Epithelial cell of prostate (primary cell): ENCODE measurements at regions not wholly inside any gene's neighbourhood (a gene's known extent, or its start where the extent isn't known, plus 50 kb on each side); places are given as distances from the start of the nearest gene placed in this dataset.
"Not testable (repeated sequence)": the region's sequence is repeated elsewhere in the genome, so short reads cannot be mapped to it uniquely, and the experiment has no call there.

Experiments
- DNase-seq: peaks from one replicate; pipeline ENCODE4 v3.0.0-alpha.2; 2011; ENCODE audit warnings: low read depth, low spot score
- H3K27ac ChIP-seq: fragments of 450-650 bp; 2 replicates; pipeline ENCODE4 v1.5.1; 2017; ENCODE audit warnings: mild to moderate bottlenecking

DNA sequence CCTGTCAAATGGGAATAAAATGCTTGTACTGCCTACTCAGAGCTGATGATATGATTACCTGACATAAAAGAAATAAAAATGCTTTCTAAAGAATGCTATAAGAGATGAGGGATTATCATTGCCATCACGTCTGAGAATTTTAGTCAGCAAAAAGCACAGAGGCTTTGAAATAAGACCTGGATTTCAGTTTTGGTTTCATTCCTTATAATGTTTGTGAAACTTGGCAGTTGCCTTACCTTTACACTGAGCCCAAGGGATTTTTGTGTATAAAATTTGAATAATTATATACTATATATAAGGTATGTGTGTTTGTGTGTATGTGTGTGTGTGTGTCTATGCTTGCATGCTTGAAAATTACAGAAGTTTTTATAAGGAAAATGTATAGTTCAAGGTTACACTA lies 634.8 kb upstream of the BCHE start:
- no peak for DNase-seq

GRCh38 chr3:166471074-166471767 lies 634.0 kb upstream of the BCHE start:
- DNase-seq, result no peak
- H3K27ac ChIP-seq, result no peak overlapping the region

More for the DNA sequence above, 634.8 kb upstream of the BCHE start:
- no peak overlapping the region for H3K27ac ChIP-seq

DNA sequence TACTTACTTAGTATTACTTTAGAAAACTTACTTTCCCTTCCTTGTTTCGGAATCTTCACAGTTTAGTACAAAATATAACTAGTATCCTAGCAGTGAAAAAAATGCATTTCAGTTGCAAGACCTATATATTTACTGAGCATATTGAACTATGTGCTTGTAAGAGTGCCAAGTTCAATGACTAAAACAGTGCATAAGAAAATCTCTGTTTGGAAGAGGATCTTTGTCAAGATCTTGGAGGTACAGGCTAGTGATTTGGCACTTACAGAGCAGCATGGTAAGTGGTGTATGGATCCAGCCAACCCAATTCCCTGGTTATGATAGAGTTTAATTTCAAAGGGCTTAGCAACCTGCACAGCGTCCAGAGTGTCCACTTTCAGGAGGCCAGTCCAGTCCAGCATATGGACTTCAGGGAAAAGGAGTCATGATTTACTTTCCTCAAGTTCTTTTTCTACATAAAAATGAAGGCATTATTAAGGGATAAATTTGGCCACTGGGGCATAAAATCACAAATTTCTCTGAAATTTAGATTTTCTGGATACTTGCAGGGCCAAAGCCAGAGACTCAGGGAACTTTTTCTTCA lies 625.8 kb upstream of the BCHE start:
- H3K27ac ChIP-seq, result no peak overlapping the region
- DNase-seq, result no peak

- no peak overlapping the region for H3K27ac ChIP-seq
- DNase-seq, result no peak
These were observed 624.4 kb upstream of the BCHE start for GRCh38 chr3:166461626-166462025.

DNA sequence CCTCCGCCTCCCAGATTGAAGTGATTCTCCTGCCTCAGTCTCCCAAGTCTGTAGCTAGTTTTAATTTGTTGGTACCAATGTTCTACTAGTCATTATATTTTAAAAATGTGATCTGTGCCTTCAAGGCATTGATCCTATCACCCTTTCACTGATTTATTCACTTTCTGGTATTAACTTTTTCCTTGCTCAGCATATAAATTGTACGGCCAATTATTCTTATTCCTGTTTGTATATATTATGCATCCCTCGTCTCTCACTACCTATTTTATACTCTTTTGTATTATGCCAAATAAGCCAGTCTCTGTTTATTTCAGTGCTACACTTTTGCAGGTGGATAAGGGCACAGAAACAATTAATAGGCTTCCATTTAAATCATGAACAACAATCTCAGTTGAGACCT lies 620.2 kb upstream of the BCHE start:
- H3K27ac ChIP-seq, result no peak overlapping the region
- DNase-seq, result no peak

GRCh38 chr3:166456286-166456685 lies 619.1 kb upstream of the BCHE start:
- DNase-seq, result no peak
- H3K27ac ChIP-seq, result no peak overlapping the region

DNA sequence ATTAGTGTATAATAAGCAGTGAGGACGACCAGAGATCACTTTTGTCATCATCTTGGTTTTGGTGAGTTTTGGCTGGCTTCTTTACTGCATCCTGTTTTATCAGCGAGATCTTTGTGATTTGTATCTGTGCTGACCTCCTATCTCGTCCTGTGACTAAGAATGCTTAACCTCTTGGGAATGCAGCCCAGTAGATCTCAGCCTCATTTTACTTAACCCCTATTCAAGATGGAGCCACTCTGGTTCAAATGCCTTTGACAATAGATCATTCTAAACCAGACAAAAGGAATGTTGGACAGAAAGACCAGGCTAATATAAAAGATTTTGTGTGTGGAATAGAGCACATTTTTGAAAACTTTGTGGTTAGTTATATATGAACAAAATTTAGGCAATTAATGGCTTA lies 618.5 kb upstream of the BCHE start:
- DNase-seq, result no peak
- no peak overlapping the region for H3K27ac ChIP-seq

GRCh38 chr3:166453478-166453877 lies 616.3 kb upstream of the BCHE start:
- H3K27ac ChIP-seq, result no peak overlapping the region
- DNase-seq, result no peak

DNA sequence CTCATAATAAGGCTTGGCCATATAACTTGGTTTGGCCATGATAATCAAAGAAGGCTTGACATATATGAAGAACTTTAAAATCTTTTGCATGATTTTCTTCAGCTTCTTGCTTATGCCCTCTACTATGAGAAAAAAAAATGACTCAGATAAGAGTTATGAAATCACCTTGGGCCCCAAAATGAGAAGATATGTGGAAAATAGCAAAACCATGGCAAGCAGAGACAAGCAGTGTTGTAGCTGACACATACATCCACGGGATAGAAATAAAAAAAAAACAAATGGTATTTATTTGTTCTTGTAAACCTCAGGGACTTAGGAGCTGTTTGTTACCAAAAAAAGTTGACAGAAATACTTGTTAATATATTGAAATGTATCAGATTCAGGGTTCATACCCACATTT lies 614.8 kb upstream of the BCHE start:
- DNase-seq, result peak; percentile 50
- H3K27ac ChIP-seq, result no peak overlapping the region

DNA sequence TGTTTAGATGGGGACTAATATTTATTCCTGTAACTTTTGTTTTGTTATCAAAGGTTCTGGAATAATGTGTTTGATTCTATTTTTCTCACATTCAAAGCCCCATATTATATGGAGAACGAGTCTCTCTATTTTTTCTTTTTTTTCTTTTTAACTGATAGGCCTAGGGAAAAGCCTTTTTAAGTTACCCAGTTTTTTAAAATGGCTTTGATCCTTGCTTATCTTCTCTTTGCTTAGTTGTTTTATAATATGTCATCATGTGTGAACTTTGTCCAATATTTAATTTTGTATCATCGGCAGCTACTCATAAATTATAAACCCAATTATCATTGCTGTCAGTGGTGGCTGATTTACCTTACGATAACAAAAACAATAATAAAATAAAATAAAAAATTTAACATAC lies 610.3 kb upstream of the BCHE start:
- H3K27ac ChIP-seq, result no peak overlapping the region
- DNase-seq, result no peak

GRCh38 chr3:166446986-166447385 lies 609.8 kb upstream of the BCHE start:
- DNase-seq, result no peak
- H3K27ac ChIP-seq, result peak overlapping the region; percentile 84

GRCh38 chr3:166446291-166446690 lies 609.1 kb upstream of the BCHE start:
- DNase-seq, result peak; percentile 53
- H3K27ac ChIP-seq, result peak overlapping the region; percentile 84

DNA sequence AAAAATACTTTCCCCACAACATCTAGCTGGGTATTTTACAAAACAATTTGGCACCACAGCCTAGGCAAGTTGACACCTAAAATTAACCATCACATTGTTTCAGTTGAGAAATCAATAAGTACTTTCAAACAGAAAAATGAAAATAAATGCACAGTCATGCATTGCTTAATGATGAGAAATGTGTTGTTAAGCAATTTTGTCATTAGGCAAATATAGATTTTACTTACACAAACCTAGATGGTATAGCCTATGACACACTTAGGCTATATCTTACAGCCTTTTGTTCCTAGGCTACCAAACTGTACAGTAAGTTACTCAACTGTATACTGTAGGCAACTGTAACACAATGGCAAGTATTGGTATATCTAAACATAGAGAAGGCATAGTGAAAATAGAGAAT lies 608.6 kb upstream of the BCHE start:
- peak; percentile 41 for DNase-seq
- H3K27ac ChIP-seq, result peak overlapping the region; percentile 84

- peak overlapping the region; percentile 84 for H3K27ac ChIP-seq
- peak; percentile 91 for DNase-seq
These were observed 607.5 kb upstream of the BCHE start for GRCh38 chr3:166444756-166445155.

GRCh38 chr3:166444336-166444735 lies 607.1 kb upstream of the BCHE start:
- peak overlapping the region; percentile 84 for H3K27ac ChIP-seq
- peak; percentile 90 for DNase-seq

- no peak for DNase-seq
- H3K27ac ChIP-seq, result no peak overlapping the region
These were observed 598.3 kb upstream of the BCHE start for GRCh38 chr3:166435469-166436057.

DNA sequence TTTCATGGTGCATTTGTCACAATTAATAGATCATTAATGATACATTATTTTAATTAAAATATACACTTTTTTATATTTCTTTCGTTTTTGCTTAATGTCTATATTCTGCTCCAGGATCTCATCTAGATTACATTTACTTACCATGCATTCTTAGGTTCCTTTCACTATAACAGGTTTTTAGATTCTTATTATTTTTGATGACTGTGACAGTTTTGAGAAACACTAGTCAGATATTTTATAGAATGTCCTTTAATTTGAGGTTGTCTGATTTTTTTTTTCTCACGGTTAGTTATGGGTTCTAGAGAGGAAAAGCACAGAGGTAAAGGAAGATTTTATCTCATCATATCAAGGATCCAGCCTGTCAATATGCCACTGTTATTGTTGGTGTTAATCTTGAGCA lies 595.8 kb upstream of the BCHE start:
- no peak overlapping the region for H3K27ac ChIP-seq
- DNase-seq, result no peak

DNA sequence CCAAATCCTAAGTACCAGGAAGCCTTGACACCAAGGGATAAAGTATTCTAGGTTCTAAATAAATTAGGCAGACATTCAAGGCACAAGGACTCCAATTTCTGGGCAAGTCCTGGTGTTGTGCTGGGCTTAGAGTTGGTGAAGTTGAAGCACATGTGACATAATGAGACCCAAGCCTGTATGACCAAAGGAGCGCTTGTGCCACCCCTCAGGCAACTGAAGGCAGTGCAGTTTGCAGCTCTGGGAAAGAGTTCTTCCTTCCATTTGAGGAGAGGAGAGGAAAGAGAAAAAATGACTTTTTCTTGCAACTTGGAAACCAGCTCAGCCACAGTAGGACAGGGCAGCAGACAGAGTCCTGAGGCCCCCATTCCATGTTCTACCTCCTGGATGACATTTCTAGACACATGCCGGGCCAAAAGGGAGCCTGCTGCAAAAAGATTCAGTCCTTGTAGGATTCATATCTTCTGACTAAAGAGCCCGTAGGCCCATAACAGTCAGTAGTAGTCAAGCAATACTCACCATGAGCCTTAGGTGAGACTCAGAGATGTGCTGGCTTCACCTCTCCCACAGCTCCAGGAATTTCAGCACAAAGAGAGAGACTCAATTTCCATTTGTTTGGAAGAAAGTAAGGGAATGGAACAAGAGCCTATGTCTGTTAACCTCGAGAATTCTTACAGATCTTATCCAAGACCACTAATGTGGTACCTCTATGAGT lies 588.8 kb upstream of the BCHE start:
- DNase-seq, result no peak
- H3K27ac ChIP-seq, result no peak overlapping the region

DNA sequence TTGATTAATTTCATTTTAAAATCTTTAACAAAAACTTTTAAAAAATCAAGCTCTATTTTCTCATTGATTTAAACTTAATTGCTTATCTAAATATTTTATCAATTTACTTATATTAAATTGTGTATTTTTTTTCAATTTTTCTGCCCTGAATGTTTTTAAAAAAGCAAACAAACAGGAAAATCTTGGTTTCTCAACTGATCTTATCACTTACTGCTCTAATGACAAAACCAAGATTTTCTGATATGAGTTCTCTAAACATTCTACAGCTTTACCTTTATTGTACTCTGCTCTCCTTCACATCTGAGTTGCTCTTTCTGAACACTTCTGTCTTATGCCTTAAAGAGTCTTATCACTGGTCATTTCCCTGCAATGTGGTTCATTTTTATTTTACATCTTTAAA lies 587.8 kb upstream of the BCHE start:
- no peak for DNase-seq
- no peak overlapping the region for H3K27ac ChIP-seq

DNA sequence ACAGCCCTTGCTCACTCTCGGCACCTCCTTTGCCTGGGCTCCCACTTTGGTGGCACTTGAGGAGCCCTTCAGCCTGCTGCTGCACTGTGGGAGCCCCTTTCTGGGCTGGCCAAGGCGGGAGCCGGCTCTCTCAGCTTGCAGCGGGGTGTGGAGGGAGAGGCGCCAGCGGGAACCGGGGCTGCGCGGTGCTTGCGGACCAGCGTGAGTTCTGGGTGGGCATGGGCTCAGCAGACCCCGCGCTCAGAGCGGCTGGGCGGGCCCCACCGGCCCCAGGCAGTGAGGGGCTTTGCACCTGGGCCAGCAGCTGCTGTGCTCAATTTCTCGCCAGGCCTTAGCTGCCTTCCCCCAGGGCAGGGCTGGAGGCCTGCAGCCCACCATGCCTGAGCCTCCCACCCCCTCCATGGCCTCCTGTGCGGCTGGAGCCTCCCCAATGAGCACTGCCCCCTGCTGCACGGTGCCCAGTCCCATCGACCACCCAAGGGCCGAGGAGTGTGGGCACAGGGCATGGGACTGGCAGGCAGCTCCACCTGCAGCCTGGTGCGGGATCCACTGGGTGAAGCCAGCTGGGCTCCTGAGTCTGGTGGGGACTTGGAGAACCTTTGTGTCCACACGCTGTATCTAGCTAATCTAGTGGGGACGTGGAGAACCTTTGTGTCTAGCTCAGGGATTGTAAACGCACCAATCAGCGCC lies 586.7 kb upstream of the BCHE start:
- not testable (repeated sequence) for H3K27ac ChIP-seq, DNase-seq

GRCh38 chr3:166422556-166422955 lies 585.3 kb upstream of the BCHE start:
- H3K27ac ChIP-seq, result no peak overlapping the region
- no peak for DNase-seq
